GM18502 (cell line): ENCODE measurements at regions not wholly inside any gene's neighbourhood (a gene's known extent, or its start where the extent isn't known, plus 50 kb on each side); places are given as distances from the start of the nearest gene placed in this dataset.

Experiments
- ATAC-seq: cut with Tn5 transposase; IDR thresholded peaks from one replicate; pipeline ENCODE4 v1.9.1; 2021; ENCODE audit warnings: mild to moderate bottlenecking; ENCODE audit not compliant: unreplicated experiment, poor library complexity

- ATAC-seq, result no peak
Measured at GRCh38 chr15:77557564-77557963, 75.1 kb downstream of the LINGO1 start.

- no peak for ATAC-seq
Measured at GRCh38 chr15:77557144-77557543, 75.6 kb downstream of the LINGO1 start.

- no peak for ATAC-seq
Measured at GRCh38 chr15:77556622-77557021, 76.1 kb downstream of the LINGO1 start.

- ATAC-seq, result no peak
Measured at GRCh38 chr15:77555232-77555631, 77.5 kb downstream of the LINGO1 start.

- ATAC-seq, result no peak
Measured at GRCh38 chr15:77554306-77555080, 78.2 kb downstream of the LINGO1 start.

- no peak for ATAC-seq
Measured at GRCh38 chr15:77553695-77554094, 79.0 kb downstream of the LINGO1 start.

GRCh38 chr15:77553257-77553656 is 79.5 kb downstream of the LINGO1 start:
- no peak for ATAC-seq

GRCh38 chr15:77552066-77552465 is 80.6 kb downstream of the LINGO1 start:
- ATAC-seq, result no peak

GRCh38 chr15:77550301-77551251 is 82.1 kb downstream of the LINGO1 start:
- ATAC-seq, result no peak

- no peak for ATAC-seq
Measured at GRCh38 chr15:77549576-77550288, 83.0 kb downstream of the LINGO1 start.

- no peak for ATAC-seq
Measured at GRCh38 chr15:77548589-77549557, 83.8 kb downstream of the LINGO1 start.

GRCh38 chr15:77547801-77548588 is 84.7 kb downstream of the LINGO1 start:
- ATAC-seq, result no peak

GRCh38 chr15:77546870-77547269 is 85.8 kb downstream of the LINGO1 start:
- no peak for ATAC-seq

- ATAC-seq, result no peak
Measured at GRCh38 chr15:77546050-77546501, 86.6 kb downstream of the LINGO1 start.

GRCh38 chr15:77545058-77545457 is 87.7 kb downstream of the LINGO1 start:
- no peak for ATAC-seq

- no peak for ATAC-seq
Measured at GRCh38 chr15:77544162-77544561, 88.5 kb downstream of the LINGO1 start.

GRCh38 chr15:77543159-77543882 is 89.4 kb downstream of the LINGO1 start:
- peak; percentile 73 for ATAC-seq

- ATAC-seq, result no peak
Measured at GRCh38 chr15:77542491-77543001, 90.2 kb downstream of the LINGO1 start.
